ENCODE measurements at regions not wholly inside any gene's neighbourhood (a gene's known extent, or its start where the extent isn't known, plus 50 kb on each side); places are given as distances from the start of the nearest gene placed in this dataset.
"Not testable (repeated sequence)": the region's sequence is repeated elsewhere in the genome, so short reads cannot be mapped to it uniquely, and the experiment has no call there.

DNA sequence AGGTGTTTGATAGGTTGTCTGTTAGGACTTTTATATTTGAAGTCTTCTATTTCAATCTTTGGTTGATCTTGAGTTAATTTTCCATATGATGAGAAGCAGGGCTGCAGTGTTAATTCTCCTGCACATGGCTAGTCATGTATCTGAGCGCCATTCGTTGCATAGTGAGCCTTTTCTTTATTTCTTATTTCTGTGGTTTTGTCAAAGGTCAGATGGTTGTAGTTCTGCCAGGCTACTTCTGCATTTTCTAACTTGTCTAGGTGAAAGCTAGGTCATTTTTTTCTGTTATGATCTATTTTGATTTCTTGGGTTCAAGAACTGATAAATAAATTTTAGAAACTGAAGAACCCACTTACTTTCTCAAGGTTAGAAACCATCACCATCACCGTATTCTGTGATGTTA is 56.7 kb downstream of the CCDC74A start:
- no peak for DNase-seq (ENCODE audit: low read depth in 4 of 4, low spot score in 3 of 4)

DNA sequence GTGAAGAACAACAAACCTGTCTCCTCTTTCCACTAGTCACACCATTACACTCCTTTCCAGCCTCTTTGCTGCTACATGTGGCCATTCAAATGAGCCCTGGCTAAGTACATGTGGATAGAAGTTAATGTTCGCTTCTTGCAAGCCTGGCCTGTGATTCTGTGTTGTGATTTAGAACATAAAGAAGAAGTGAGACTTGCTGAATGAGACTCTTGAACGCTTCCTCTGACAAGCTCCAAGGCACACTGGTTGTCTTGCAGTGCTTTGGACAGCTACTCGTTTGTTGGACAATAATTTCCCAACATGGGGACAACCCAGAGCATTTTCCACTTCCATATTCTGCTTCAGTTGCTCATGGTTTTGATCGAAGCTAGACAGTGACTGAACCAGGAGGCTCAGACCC is 57.3 kb downstream of the CCDC74A start:
- no peak for DNase-seq (ENCODE audit: low read depth in 4 of 4, low spot score in 3 of 4)

DNA sequence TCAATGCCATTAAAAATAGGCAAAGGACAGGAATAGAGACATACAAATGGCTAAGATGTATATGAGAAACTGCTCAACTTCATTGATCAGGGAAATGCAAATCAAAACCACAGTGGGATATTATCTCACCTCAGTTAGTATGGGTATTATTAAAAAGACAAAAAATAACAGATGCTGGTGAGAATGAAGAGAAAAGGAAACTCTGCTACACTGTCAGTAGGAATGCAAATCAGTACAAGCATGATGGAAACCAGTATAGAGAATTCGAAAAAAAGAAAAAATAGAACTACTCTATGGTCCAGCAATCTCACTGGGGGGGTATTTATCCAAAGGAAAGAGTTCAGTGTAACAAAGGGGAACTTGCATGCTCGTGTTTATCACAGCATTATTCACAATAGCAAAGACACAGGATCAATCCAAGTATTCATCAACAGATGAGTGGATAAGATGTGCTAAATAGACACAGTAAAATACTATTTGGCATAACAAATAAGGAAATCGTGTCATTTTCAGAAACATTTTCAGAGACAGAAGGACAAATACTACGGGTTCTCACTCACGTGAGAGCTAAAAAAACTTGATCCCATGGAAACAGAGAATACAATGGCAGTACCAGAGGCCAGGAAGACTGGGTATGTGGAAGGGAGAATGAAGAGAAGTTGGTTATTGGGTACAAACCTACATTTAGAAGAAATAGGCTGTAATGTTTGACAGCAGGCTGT is 60.6 kb downstream of the CCDC74A start:
- no peak for DNase-seq (ENCODE audit: low read depth in 4 of 4, low spot score in 3 of 4)

DNA sequence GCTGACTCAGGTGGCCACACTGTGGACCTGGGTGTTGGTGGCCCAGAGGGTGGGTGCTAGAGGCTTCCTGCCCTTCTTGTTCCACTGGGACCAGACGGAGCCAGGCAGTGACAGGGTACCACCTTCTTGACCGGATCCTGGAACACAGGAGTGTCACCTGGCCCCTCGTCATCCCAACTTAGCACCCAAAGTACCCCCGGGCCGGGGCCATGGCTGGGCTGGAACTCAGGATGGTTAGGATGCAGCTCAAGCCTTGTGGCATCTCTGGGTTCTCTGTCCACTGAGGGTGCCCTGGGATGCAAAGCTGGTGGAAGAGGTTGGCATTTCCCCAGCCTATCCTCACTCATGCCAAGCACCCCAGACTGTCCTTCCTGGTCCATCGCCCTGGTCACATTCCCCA is 61.4 kb downstream of the CCDC74A start:
- DNase-seq (ENCODE audit: low read depth in 4 of 4, low spot score in 3 of 4): not testable (repeated sequence)

DNA sequence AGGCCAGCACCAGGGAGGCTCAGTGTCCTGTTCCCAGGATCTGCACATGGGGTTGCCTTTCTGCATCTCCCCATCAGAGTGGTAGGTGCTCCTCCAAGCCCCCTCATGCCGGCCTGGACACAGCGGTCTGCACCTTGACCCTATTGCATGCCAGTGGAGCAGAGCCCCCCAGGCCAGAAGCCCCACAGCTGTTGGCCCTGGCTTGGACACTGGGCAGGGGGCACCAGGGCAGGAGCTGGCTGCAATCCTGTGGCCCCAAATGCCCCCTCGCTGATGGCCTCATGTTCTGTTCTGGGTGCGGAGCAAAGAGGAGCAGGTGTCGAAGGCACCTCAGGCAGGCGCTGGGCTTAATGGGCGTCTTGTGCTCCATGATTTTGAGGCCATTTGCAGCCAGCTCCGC is 62.7 kb downstream of the CCDC74A start:
- no peak for DNase-seq (ENCODE audit: low read depth in 4 of 4, low spot score in 3 of 4)

DNA sequence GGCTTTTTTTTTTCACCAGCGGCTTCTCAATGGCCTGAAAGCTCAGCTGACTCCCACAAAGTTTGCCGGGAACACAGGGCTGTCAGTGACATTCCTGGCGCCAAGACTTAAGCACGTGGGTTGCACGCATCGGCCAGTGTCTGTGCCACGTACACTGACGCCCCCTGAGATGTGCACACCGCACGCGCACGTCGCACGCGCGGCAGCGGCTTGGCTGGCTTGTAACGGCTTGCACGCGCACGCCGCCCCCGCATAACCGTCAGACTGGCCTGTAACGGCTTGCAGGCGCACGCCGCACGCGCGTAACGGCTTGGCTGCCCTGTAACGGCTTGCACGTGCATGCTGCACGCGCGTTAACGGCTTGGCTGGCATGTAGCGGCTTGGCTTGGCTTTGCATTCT is 63.2 kb downstream of the CCDC74A start:
- no peak for DNase-seq (ENCODE audit: low read depth in 4 of 4, low spot score in 3 of 4)

DNA sequence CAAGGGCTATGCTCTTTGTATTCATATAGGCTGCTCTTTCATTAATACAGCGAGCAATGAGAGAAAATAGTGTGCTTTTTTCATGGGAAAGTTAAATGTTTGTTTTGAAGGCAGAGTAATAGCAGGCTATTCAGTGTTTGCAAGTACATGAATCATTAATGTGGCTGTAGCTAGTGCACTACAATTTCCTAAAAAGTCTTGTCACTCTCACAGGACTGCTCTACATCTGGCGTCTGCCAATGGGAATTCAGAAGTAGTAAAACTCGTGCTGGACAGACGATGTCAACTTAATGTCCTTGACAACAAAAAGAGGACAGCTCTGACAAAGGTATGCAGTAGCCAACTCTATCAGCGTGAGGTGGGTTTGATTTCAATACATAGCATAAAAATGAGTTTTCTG is 68.9 kb downstream of the CCDC74A start:
- not testable (repeated sequence) for DNase-seq (ENCODE audit: low read depth in 4 of 4, low spot score in 3 of 4)

DNA sequence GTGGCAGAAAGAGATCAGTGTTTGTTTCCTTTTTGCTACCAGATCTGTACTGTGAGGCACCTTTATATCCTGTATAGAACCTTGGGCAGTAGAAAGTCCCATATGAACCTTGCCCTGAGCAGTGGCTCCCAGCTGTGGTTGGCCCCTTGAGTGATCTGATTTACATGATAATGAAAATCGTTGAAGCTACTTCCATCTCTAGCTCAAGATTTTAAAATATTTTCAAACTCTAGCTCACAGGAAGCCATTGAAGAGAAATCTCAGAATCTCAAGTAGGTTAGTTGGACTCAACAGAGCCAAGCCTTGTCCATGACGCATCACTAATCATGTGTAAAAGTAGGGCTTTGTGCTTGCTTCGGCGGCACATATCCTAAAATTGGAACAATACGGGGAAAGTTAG is 74.8 kb downstream of the CCDC74A start:
- DNase-seq (ENCODE audit: low read depth in 4 of 4, low spot score in 3 of 4): not testable (repeated sequence)

DNA sequence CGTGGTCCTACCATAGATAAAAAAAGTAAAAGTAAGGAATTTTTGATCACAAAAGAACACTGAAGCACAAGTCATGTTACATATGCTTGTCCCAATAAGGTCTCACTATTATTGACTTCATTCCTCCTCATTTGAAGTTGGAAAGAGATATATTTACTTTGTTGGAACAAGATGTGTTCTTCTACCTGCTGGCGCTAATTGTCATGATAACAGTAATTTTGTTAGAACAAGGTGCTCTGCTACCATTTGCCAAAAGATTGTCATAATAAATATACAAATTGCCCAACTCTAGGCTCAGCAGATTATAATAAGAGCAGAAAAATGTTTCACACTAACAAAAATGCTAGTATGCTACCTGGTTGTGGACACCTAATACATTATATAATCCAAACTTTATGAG is 77.0 kb downstream of the CCDC74A start:
- not testable (repeated sequence) for DNase-seq (ENCODE audit: low read depth in 4 of 4, low spot score in 3 of 4)

DNA sequence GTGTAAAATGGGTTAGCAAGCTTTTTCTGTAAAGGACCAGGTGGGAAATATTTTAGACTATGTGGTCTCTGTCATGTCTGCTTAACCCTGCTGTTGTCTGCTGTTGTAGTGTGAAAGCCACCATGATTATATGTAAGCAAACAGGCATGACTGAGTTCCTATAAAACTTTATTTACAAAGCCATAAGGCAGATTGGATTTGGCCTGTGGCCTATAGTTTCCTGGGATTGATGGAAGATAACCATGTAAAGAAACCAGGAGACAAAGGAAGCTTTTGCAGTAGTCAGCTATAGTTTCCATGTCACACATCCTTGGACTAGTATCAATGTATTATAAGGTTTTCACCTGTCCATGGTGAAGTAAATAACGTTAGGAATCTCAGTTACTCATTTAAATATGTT is 78.7 kb downstream of the CCDC74A start:
- DNase-seq (ENCODE audit: low read depth in 4 of 4, low spot score in 3 of 4): not testable (repeated sequence)

DNA sequence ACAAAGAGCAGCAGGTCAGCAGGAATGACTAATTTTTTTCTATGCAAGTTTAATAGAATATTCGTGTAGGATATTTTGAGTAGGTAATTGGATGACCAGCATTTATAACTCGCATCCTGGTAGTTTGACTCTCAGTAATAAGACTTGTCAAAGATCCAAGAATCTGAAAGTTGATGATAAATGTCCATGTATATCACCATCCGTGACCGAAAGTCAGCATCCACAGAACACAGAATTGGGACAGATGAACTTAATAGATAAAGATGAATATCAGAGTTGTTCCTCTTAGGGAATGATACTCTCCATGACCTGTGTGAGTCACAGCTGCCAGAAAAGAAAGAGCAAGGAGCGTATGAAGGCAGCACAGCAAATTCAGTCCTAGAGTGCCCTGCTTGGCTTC is 79.4 kb downstream of the CCDC74A start:
- DNase-seq (ENCODE audit: low read depth in 4 of 4, low spot score in 3 of 4): not testable (repeated sequence)

DNA sequence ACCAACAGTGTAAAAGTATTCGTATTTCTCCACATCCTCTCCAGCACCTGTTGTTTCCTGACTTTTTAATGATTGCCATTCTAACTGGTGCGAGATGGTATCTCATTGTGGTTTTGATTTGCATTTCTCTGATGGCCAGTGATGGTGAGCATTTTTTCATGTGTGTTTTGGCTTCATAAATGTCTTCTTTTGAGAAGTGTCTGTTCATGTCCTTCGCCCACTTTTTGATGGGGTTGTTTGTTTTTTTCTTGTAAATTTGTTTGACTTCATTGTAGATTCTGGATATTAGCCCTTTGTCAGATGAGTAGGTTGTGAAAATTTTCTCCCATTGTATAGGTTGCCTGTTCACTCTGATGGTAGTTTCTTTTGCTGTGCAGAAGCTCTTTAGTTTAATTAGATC is 86.9 kb downstream of the CCDC74A start:
- not testable (repeated sequence) for DNase-seq (ENCODE audit: low read depth in 4 of 4, low spot score in 3 of 4)

DNA sequence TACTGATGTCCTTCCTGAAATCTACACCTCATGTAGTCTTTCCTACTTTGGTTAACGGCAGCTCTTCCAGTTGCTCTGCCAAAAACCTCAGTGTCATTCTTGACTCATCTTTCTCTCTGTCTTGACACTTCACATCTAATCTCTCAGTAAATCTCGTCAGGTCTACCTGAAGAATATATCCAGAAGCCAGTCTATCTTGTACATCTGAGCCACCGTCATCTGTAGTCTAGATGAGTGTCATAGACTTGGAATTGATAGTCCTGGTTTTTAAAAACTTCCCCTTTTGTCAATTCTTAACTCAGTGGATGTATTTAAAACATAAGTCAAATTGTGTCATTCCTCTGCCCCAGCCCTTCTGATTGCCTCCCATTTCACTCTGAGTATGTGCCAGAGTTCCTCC is 90.6 kb downstream of the CCDC74A start:
- DNase-seq (ENCODE audit: low read depth in 4 of 4, low spot score in 3 of 4): not testable (repeated sequence)

DNA sequence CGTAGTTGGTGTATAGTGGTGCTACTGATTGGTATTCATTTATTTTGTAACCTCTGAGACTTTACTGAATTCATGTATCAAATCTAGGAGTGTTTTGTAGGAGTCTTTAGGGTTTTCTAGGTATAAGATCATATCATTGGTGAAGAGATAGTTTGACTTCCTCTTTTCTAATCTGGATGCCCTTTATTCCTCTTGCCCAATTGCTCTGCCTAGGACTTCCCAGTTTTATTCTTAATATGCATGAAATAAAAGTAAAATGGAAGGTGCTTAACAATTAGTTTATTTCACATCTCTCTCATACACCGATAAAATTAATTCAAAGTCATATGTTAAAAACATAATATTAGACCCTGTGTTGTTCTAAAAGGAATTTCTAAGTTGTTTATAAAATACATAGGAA is 95.2 kb downstream of the CCDC74A start:
- not testable (repeated sequence) for DNase-seq (ENCODE audit: low read depth in 4 of 4, low spot score in 3 of 4)

DNA sequence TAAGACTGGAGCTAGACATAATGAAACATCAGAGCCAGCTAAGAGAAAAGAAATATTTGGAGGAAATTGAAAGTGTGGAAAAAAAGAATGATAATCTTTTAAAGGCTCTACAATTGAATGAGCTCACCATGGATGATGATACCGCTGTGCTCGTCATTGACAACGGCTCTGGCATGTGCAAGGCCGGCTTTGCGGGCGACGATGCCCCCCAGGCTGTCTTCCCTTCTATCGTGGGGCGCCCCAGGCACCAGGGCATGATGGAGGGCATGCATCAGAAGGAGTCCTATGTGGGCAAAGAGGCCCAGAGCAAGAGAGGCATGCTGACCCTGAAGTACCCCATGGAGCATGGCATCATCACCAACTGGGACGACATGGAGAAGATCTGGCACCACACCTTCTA is 98.3 kb downstream of the CCDC74A start:
- not testable (repeated sequence) for DNase-seq (ENCODE audit: low read depth in 4 of 4, low spot score in 3 of 4)

DNA sequence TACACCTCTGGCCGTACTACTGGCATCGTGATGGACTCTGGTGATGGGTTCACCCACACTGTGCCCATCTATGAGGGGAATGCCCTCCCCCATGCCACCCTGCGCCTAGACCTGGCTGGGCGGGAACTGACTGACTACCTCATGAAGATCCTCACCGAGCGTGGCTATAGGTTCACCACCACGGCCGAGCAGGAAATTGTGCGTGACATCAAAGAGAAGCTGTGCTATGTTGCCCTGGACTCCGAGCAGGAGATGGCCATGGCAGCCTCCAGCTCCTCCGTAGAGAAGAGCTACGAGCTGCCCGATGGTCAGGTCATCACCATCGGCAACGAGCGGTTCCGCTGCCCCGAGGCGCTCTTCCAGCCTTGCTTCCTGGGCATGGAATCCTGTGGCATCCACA is 98.9 kb downstream of the CCDC74A start:
- not testable (repeated sequence) for DNase-seq (ENCODE audit: low read depth in 4 of 4, low spot score in 3 of 4)

DNA sequence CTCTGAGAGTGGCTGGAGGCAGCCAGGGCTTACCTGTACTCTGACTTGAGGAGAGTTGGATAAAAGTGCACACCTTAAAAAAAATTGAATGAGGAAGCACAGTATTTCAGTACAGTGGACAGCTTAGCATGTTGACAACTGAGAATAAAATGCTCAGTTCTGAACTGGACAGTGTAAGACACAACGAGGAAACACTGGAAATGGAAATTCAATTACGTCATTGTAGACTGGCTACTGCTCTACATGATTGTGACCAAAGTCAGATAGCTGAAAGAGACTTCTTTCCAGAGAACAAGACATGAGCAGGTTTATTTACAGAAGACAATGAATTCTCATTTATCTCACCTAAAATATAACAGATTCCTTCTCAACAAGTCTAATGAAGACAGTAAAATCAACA is 100.1 kb downstream of the CCDC74A start:
- not testable (repeated sequence) for DNase-seq (ENCODE audit: low read depth in 4 of 4, low spot score in 3 of 4)

DNA sequence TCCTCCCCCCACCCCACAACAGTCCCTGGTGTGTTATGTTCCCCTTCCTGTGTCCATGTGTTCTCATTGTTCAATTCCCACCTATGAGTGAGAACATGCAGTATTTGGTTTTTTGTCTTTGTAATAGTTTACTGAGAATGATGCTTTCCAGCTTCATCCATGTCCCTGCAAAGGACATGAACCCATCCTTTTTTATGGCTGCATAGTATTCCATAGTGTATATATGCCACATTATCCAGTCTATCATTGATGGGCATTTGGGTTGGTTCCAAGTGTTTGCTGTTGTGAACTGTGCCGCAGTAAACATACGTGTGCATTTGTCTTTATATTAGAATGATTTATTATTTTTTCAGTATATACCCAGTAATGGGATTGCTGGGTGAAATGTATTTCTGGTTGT is 104.0 kb downstream of the CCDC74A start:
- not testable (repeated sequence) for DNase-seq (ENCODE audit: low read depth in 4 of 4, low spot score in 3 of 4)

DNA sequence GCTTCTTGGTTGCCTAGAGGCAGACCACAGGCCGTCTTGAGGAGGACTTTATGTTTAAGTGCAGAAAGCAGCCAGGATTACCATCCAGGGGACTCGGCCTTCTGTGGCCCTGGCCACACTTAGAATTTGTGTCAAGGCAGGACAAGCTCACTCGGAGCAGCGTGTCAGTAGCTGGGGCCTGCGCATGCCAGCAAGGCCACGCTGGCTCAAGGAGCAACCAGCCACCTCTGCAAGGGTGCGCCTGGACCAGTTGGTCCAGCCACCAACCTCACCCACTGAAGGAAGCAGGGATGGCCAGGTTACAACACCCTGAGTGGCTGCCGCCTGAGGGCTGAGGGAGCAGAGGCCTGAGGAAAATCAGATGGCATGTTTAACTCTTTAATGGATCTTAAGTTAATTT is 105.7 kb downstream of the CCDC74A start:
- not testable (repeated sequence) for DNase-seq (ENCODE audit: low read depth in 4 of 4, low spot score in 3 of 4)

DNA sequence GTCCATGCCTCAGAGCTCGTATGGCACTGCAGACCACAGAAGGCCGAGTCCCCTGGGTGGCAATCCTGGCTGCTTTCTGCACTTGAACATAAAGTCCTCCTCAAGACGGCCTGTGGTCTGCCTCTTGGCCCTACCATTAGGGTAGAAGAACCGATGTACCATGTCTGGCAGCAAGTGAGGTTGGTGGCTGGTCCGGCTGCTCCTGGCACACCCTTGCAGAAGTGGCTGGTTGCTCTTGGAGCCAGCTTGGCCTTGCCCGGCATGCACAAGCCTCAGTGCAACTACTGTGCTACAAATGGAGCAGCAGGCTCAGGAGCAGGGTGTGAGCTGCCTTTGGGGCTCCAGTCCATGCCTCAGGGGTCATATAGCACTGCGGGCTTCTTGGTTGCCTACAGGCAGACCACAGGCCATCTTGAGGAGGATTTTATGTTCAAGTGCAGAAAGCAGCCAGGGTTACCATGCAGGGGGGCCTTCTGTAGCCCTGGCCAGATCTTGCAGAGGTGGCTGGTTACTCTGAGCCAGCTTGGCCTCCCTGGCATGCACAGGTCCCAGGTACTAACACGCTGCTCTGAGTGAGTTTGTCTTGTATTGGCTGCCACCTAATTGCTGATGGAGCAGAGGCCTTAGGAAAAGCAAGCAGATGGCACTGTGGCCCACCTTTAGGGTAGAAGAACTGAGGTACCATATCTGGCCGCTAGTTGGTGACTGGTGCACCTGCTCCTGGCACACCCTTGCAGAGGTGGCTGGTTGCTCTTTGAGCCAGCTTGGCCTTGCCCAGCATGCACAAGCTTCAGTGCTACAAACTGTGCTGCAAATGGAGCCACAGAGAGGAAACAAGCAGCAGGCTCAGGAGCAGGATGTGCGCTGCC is 106.4 kb downstream of the CCDC74A start:
- not testable (repeated sequence) for DNase-seq (ENCODE audit: low read depth in 4 of 4, low spot score in 3 of 4)

DNA sequence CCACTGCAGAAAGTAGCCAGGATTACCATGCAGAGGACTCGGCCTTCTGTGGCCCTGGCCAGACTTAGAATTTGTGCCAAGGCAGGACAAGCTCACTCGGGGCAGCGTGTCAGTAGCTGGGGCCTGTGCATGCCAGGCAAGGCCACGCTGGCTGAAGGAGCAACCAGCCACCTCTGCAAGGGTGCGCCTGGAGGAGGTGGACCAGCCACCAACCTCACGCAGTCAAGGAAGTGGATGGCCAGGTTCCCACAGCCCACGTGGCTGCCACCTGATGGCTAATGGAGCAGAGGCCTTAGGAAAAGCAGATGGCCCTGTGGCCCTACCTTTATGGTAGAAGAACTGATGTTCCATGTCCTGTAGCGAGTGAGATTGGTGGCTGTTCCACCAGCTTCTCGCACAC is 107.9 kb downstream of the CCDC74A start:
- DNase-seq (ENCODE audit: low read depth in 4 of 4, low spot score in 3 of 4): no peak

Data from left renal pelvis (tissue), 4 donors.